ENCODE measurements at regions not wholly inside any gene's neighbourhood (a gene's known extent, or its start where the extent isn't known, plus 50 kb on each side); places are given as distances from the start of the nearest gene placed in this dataset.
"Not testable (repeated sequence)": the region's sequence is repeated elsewhere in the genome, so short reads cannot be mapped to it uniquely, and the experiment has no call there.

- DNase-seq (ENCODE audit: low spot score): no peak
Observed at GRCh38 chr12:13440844-13441243, 244.3 kb downstream of the EMP1 start.

GRCh38 chr12:13437541-13437940 is 241.0 kb downstream of the EMP1 start:
- no peak for DNase-seq (ENCODE audit: low spot score)

- DNase-seq (ENCODE audit: low spot score): no peak
Observed at GRCh38 chr12:13436696-13437391, 240.3 kb downstream of the EMP1 start.

GRCh38 chr12:13436182-13436581 is 239.7 kb downstream of the EMP1 start:
- no peak for DNase-seq (ENCODE audit: low spot score)

GRCh38 chr12:13435235-13435933 is 238.9 kb downstream of the EMP1 start:
- no peak for DNase-seq (ENCODE audit: low spot score)

- no peak for DNase-seq (ENCODE audit: low spot score)
Observed at GRCh38 chr12:13433768-13434167, 237.2 kb downstream of the EMP1 start.

GRCh38 chr12:13431041-13431440 is 234.5 kb downstream of the EMP1 start:
- no peak for DNase-seq (ENCODE audit: low spot score)

GRCh38 chr12:13428538-13429265 is 232.2 kb downstream of the EMP1 start:
- no peak for DNase-seq (ENCODE audit: low spot score)

- DNase-seq (ENCODE audit: low spot score): no peak
Observed at GRCh38 chr12:13425766-13426165, 229.2 kb downstream of the EMP1 start.

- DNase-seq (ENCODE audit: low spot score): no peak
Observed at GRCh38 chr12:13422291-13422690, 225.8 kb downstream of the EMP1 start.

GRCh38 chr12:13417516-13417915 is 221.0 kb downstream of the EMP1 start:
- no peak for DNase-seq (ENCODE audit: low spot score)

GRCh38 chr12:13411287-13411686 is 214.8 kb downstream of the EMP1 start:
- no peak for DNase-seq (ENCODE audit: low spot score)

- DNase-seq (ENCODE audit: low spot score): no peak
Observed at GRCh38 chr12:13405961-13406703, 209.6 kb downstream of the EMP1 start.

GRCh38 chr12:13404631-13405473 is 208.3 kb downstream of the EMP1 start:
- no peak for DNase-seq (ENCODE audit: low spot score)

- DNase-seq (ENCODE audit: low spot score): no peak
Observed at GRCh38 chr12:13404111-13404628, 207.6 kb downstream of the EMP1 start.

- not testable (repeated sequence) for DNase-seq (ENCODE audit: low spot score)
Observed at GRCh38 chr12:13391375-13391774, 194.8 kb downstream of the EMP1 start.

- DNase-seq (ENCODE audit: low spot score): no peak
Observed at GRCh38 chr12:13390918-13391317, 194.4 kb downstream of the EMP1 start.

GRCh38 chr12:13390381-13390861 is 193.9 kb downstream of the EMP1 start:
- DNase-seq (ENCODE audit: low spot score): peak; percentile 92

- no peak for DNase-seq (ENCODE audit: low spot score)
Observed at GRCh38 chr12:13387101-13387500, 190.6 kb downstream of the EMP1 start.

- DNase-seq (ENCODE audit: low spot score): no peak
Observed at GRCh38 chr12:13386323-13387039, 190.0 kb downstream of the EMP1 start.
